Central memory CD8-positive, alpha-beta T cell (primary cell): ENCODE measurements at regions not wholly inside any gene's neighbourhood (a gene's known extent, or its start where the extent isn't known, plus 50 kb on each side); places are given as distances from the start of the nearest gene placed in this dataset.

Experiments
- ATAC-seq: fragments of 150-1000 bp; cut with Tn5 transposase; replicated peaks from 2 replicates; pipeline ENCODE4 v1.10.0; 2022; ENCODE audit warnings: mild to moderate bottlenecking, moderate FRiP score, moderate number of reproducible peaks; ENCODE audit not compliant: poor library complexity, severe bottlenecking; ENCODE audit errors: extremely low read depth
- DNase-seq, 2 donors: peaks; one replicate each; pipeline ENCODE4 v3.0.0; 2021; ENCODE audit warnings: low spot score in 2 of 2
- H3K27ac Mint-ChIP-seq: one replicate; pipeline ENCODE4 v1.8.0; 2022; ENCODE audit warnings: low read depth, mild to moderate bottlenecking, moderate library complexity, mixed read lengths
- H3K27me3 Mint-ChIP-seq: one replicate; pipeline ENCODE4 v1.8.0; 2022; ENCODE audit warnings: mixed read lengths
- H3K36me3 Mint-ChIP-seq: one replicate; pipeline ENCODE4 v1.8.0; 2022; ENCODE audit warnings: mild to moderate bottlenecking, moderate library complexity, mixed read lengths; ENCODE audit not compliant: insufficient read depth
- H3K4me1 Mint-ChIP-seq: one replicate; pipeline ENCODE4 v1.8.0; 2022; ENCODE audit warnings: mixed read lengths
- H3K4me3 Mint-ChIP-seq: one replicate; pipeline ENCODE4 v1.8.0; 2022; ENCODE audit warnings: mild to moderate bottlenecking, moderate library complexity, mixed read lengths
- H3K9me3 Mint-ChIP-seq: one replicate; pipeline ENCODE4 v1.8.0; 2022; ENCODE audit warnings: mixed read lengths

DNA sequence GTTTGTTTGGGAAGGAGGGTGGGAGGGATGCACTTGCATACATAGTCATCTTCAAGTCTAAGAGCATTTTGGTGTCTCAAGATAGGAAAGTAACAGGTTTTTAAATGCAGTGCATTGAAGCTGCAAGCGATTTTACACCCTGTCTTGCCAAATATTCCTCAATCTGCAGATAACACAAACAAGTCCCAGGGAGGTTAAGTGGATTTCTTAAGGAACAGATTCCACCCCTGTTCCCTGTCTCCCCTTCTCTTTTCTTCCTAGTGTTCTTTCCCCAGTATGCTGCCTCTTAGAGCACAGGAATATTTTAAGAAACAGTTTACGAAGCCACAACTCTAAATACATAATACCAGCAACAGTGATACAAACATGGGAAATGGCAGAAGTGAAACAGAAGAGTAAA, 389.9 kb downstream of the PLPP3 start:
- Mint-ChIP-seq H3K27me3 (no peaks in the 10 kb centered on the region), H3K4me1 (no peaks in the 10 kb centered on the region), H3K4me3 (no peak overlapping the region), H3K9me3 (no peaks in the 10 kb centered on the region), H3K36me3 (no peaks in the 10 kb centered on the region), H3K27ac (no peak overlapping the region)
- no peak for DNase-seq
- ATAC-seq = no peak

- Mint-ChIP-seq H3K9me3 (no peaks in the 10 kb centered on the region), H3K27me3 (no peaks in the 10 kb centered on the region), H3K4me3 (no peak overlapping the region), H3K36me3 (no peaks in the 10 kb centered on the region), H3K27ac (no peak overlapping the region), H3K4me1 (no peaks in the 10 kb centered on the region)
- DNase-seq = no peak
- no peak for ATAC-seq
Observed at GRCh38 chr1:56188855-56189254, 390.5 kb downstream of the PLPP3 start.

- Mint-ChIP-seq H3K9me3 (no peaks in the 10 kb centered on the region), H3K27ac (no peak overlapping the region), H3K27me3 (no peaks in the 10 kb centered on the region), H3K36me3 (no peaks in the 10 kb centered on the region), H3K4me3 (no peak overlapping the region), H3K4me1 (no peaks in the 10 kb centered on the region)
- DNase-seq (no peak), ATAC-seq (no peak)
Observed at GRCh38 chr1:56188221-56188620, 391.1 kb downstream of the PLPP3 start.

DNA sequence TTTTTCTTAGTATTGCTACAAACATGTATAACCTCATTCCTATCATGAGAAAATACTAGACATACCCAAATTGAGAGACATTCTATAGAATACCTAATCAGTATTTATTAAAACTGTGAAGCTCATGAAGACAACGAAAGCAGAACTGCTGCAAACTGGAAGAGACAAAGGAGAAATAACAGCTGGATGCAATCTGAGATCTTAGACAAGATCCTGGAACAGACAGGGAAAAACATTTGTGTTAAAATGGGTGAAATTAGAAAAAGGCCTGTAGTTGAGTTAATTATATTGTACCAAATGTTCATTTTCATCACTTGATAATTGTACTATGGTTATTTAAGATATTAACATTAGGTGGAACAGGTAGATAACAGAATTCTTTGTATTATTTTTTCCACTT, 392.0 kb downstream of the PLPP3 start:
- no peaks in the 10 kb centered on the region for H3K4me1 Mint-ChIP-seq
- no peak overlapping the region for H3K4me3 Mint-ChIP-seq
- H3K27me3 Mint-ChIP-seq = no peaks in the 10 kb centered on the region
- H3K9me3 Mint-ChIP-seq = no peaks in the 10 kb centered on the region
- H3K36me3 Mint-ChIP-seq = no peaks in the 10 kb centered on the region
- DNase-seq (no peak), ATAC-seq (no peak)
- H3K27ac Mint-ChIP-seq = no peak overlapping the region

DNA sequence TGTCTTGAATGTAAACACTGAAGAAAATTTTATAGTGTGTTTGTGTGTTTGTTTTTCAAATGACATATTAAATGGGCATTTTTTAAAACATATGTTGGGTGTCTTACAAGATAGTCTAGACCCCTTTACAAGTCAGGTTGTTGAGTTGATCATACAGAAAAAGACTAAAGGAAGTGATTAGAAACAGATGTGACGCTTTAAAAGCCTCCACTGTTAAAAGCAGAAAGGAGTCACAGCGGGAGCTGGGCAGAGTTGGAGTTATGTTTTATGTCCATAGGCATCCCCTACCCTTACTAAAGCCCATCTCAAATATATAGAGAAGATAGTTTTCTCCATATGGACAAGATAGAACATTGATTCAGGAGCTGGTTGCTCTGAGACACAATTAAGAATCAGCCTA, 393.9 kb downstream of the PLPP3 start:
- ATAC-seq = no peak
- no peak for DNase-seq
- H3K9me3 Mint-ChIP-seq = no peaks in the 10 kb centered on the region
- no peak overlapping the region for H3K4me3 Mint-ChIP-seq
- H3K27ac Mint-ChIP-seq = no peak overlapping the region
- H3K36me3 Mint-ChIP-seq = no peaks in the 10 kb centered on the region
- no peaks in the 10 kb centered on the region for H3K4me1 Mint-ChIP-seq
- no peaks in the 10 kb centered on the region for H3K27me3 Mint-ChIP-seq

DNA sequence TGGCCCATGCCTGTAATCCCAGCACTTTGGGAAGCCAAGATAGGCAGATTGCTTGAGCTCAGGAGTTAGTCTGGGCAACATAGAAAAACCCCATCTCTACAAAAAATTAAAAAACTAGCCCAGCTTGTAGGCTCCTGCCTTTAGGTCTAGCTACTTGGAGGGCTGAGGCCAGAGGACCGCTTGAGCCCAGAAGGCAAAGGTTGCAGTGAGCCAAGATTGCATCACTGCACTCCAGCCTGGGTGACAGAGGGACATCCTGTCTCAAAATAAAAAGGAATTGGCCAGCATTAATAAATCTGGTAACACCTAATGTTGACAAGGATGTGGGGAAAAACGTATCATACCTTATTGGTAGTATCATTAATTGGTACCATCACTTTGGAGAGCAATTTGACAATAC, 396.2 kb downstream of the PLPP3 start:
- no peak overlapping the region for H3K27ac Mint-ChIP-seq
- H3K9me3 Mint-ChIP-seq = no peaks in the 10 kb centered on the region
- H3K36me3 Mint-ChIP-seq = no peaks in the 10 kb centered on the region
- no peaks in the 10 kb centered on the region for H3K4me1 Mint-ChIP-seq
- ATAC-seq = no peak
- H3K27me3 Mint-ChIP-seq = no peaks in the 10 kb centered on the region
- no peak for DNase-seq
- no peak overlapping the region for H3K4me3 Mint-ChIP-seq

DNA sequence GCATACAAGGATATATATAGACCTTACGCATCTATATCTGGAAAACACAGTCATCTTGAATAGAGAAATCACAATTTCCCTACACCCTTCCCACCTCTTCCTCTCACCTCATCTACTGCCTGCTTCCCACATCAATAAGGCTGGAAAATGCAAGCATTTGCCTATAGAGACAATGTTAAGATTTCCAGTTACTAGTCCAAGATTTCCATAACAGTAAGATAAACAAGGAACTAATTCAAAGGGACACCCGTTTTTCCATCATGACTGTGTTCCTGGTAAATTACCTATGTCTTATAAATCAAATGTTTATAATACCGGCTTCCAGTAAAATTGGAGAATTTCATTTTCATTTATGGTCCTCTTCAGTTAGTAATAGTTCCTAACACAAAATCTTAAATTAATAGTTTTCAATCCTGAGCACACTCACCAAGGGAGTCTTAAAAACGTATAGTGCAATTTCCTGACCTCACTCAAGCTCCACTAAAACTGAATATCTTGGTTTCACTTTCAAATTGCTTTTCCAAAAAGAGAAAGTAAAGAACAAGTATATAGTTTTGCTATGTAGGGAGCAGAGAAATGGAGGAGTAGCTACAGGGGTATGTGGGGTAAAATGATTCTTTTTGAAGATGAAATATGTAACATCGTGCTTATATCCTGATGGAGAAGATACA, 398.7 kb downstream of the PLPP3 start:
- no peaks in the 10 kb centered on the region for H3K4me1 Mint-ChIP-seq
- no peak for ATAC-seq
- H3K9me3 Mint-ChIP-seq = no peaks in the 10 kb centered on the region
- no peak for DNase-seq
- no peak overlapping the region for H3K27ac Mint-ChIP-seq
- H3K36me3 Mint-ChIP-seq = no peaks in the 10 kb centered on the region
- H3K4me3 Mint-ChIP-seq = no peak overlapping the region
- H3K27me3 Mint-ChIP-seq = no peaks in the 10 kb centered on the region

DNA sequence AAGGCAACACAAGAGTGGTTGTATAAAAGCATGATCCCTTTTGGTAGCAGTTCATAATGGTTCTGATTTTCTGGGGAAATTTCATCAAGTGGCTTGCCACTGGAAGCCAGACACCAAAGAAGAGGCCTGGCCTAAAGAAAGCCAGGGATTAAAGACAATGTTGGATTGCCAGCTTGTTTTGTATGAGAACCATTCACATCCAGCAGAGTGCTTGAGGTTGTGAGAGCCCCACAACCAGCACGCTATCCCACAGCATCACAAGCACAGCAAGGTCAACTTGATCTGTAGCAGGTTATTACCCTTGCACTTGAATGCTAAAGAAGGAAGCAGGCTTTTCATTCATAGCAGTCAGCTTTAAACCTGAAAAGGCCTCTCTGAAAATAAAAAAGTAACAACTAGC, 399.8 kb downstream of the PLPP3 start:
- peaks cover 1% of the 10 kb centered on the region for H3K9me3 Mint-ChIP-seq
- ATAC-seq (no peak), DNase-seq (no peak)
- no peak overlapping the region for H3K4me3 Mint-ChIP-seq
- H3K4me1 Mint-ChIP-seq = no peaks in the 10 kb centered on the region
- no peaks in the 10 kb centered on the region for H3K27me3 Mint-ChIP-seq
- no peak overlapping the region for H3K27ac Mint-ChIP-seq
- H3K36me3 Mint-ChIP-seq = no peaks in the 10 kb centered on the region

DNA sequence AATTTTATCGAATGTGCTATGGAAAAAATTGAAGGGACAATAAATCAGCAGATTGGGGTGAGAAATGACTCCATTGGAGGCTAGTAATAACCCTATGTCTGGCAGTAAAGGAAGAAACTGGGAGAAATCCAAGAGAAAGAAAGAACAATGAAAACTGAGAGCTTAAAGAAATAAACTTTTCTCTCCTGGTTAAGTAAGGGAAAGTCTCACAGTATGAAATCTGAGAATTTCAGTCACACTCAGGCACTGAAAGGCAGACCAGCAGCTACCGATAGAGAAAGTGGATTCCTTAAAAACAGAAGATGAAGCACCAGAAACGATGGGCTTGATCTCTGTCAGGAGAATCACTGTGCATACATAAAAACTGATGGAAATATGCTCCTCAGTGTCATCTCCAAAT, 404.2 kb downstream of the PLPP3 start:
- no peaks in the 10 kb centered on the region for H3K36me3 Mint-ChIP-seq
- H3K27me3 Mint-ChIP-seq = no peaks in the 10 kb centered on the region
- H3K27ac Mint-ChIP-seq = no peak overlapping the region
- ATAC-seq = no peak
- no peaks in the 10 kb centered on the region for H3K4me1 Mint-ChIP-seq
- H3K4me3 Mint-ChIP-seq = no peak overlapping the region
- DNase-seq = no peak
- H3K9me3 Mint-ChIP-seq = peaks cover 5% of the 10 kb centered on the region

GRCh38 chr1:56174176-56174885, 405.0 kb downstream of the PLPP3 start:
- Mint-ChIP-seq H3K4me3 (no peak overlapping the region), H3K27me3 (no peaks in the 10 kb centered on the region), H3K4me1 (no peaks in the 10 kb centered on the region), H3K36me3 (no peaks in the 10 kb centered on the region), H3K27ac (no peak overlapping the region), H3K9me3 (peaks cover 5% of the 10 kb centered on the region)
- no peak for DNase-seq
- no peak for ATAC-seq

- Mint-ChIP-seq H3K36me3 (no peaks in the 10 kb centered on the region), H3K27me3 (no peaks in the 10 kb centered on the region), H3K4me1 (no peaks in the 10 kb centered on the region), H3K4me3 (no peak overlapping the region), H3K9me3 (peaks cover 5% of the 10 kb centered on the region), H3K27ac (no peak overlapping the region)
- DNase-seq (no peak), ATAC-seq (no peak)
Observed at GRCh38 chr1:56173736-56174135, 405.6 kb downstream of the PLPP3 start.

- H3K4me3 Mint-ChIP-seq = no peak overlapping the region
Observed at GRCh38 chr1:56171670-56172069, 407.7 kb downstream of the PLPP3 start.

GRCh38 chr1:56170784-56171320, 408.5 kb downstream of the PLPP3 start:
- ATAC-seq = no peak
- Mint-ChIP-seq H3K4me3 (no peak overlapping the region), H3K4me1 (no peaks in the 10 kb centered on the region), H3K9me3 (peaks cover 12% of the 10 kb centered on the region), H3K36me3 (no peaks in the 10 kb centered on the region), H3K27me3 (no peaks in the 10 kb centered on the region), H3K27ac (no peak overlapping the region)
- no peak for DNase-seq

More at GRCh38 chr1:56171670-56172069, 407.7 kb downstream of the PLPP3 start:
- no peak for DNase-seq
- Mint-ChIP-seq H3K27me3 (no peaks in the 10 kb centered on the region), H3K36me3 (no peaks in the 10 kb centered on the region), H3K9me3 (peaks cover 12% of the 10 kb centered on the region), H3K4me1 (no peaks in the 10 kb centered on the region), H3K27ac (no peak overlapping the region)
- ATAC-seq = no peak
